ENCODE measurements at regions not wholly inside any gene's neighbourhood (a gene's known extent, or its start where the extent isn't known, plus 50 kb on each side); places are given as distances from the start of the nearest gene placed in this dataset.

GRCh38 chr11:129291546-129291945, 84.1 kb upstream of the BARX2 start:
- no peak for DNase-seq (ENCODE audit: low spot score)

DNA sequence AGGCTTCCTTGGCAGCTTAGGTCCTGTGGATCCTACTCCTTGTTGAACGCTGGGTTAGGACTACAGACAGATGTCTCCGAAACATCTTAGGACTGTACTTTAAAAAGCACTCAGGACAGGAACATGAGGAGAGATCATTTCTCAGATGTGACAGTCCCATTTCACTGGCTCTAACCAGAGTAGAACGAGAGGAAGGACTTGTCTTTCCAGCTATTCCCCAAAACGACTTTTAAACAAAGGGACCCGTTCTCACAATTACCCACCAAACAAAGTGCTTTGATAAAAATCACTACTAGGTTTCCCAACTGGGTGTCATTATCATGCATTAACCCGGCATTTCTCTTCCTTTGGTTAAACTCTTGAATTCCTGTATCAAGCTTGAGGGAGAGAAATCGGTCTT, 84.7 kb upstream of the BARX2 start:
- DNase-seq (ENCODE audit: low spot score): no peak

GRCh38 chr11:129289350-129290040, 86.2 kb upstream of the BARX2 start:
- no peak for DNase-seq (ENCODE audit: low spot score)

GRCh38 chr11:129287920-129288319, 87.7 kb upstream of the BARX2 start:
- DNase-seq (ENCODE audit: low spot score): no peak

- no peak for DNase-seq (ENCODE audit: low spot score)
Measured at GRCh38 chr11:129286813-129287212, 88.8 kb upstream of the BARX2 start.

GRCh38 chr11:129285402-129285786, 90.3 kb upstream of the BARX2 start:
- no peak for DNase-seq (ENCODE audit: low spot score)

DNA sequence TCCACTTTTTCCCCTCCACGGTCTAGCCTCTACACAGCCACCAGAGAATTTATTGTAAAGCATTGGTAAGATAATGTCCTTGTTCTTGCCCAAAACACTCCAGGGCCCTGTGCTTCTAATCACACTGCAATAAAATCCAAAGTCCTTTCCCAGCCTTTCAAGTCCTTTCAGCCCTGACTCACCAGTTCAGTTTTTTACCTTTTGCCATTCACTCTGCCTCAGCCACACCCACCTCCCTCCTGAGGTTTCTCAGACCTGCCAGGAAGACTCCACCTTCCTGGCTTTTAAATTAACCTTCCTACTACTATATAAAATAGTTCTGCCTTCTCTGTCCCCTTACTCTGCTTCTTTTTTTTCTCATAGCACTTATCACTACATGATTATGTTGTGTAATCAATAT, 91.0 kb upstream of the ARHGAP32 start:
- DNase-seq (ENCODE audit: low spot score): no peak

- DNase-seq (ENCODE audit: low spot score): no peak
Measured at GRCh38 chr11:129282634-129283033, 90.5 kb upstream of the ARHGAP32 start.

GRCh38 chr11:129281471-129282415, 89.6 kb upstream of the ARHGAP32 start:
- DNase-seq (ENCODE audit: low spot score): no peak

DNA sequence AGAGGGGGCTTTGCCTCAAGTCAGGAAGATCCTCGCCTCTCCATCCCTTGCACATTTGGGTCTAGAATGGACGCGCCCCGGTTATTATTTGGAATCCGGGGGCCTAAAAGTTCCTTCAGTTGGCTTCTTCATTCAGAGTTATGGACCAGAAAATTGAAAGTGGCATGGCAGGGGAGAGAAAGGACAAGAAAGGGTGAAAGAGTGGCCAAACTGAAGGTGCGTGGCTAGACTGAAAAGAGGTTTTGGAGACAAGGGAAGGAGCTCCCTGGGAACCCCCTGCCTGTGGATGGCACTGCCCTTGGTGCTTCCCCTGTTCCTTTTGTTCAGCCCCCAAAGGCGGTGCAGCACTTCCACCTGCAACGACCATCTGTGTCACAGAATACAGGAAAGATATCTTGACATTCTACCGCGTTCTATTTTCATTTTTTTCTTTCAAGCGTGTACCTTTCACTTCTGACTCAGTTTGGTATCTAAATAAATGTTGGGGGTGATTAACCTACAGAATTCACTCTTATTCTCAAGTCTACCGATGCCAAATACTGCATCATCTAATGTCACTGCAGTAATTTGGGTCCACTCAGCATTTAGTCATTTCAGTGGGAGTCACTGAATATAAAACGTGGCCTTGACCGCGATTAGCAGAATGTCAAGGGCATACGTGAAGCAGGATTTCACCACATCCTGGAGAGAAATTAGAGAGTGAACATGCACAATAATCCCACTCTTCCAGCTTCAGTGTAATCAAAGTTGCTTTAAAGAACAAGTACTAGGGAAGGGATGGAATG, 88.1 kb upstream of the ARHGAP32 start:
- no peak for DNase-seq (ENCODE audit: low spot score)

DNA sequence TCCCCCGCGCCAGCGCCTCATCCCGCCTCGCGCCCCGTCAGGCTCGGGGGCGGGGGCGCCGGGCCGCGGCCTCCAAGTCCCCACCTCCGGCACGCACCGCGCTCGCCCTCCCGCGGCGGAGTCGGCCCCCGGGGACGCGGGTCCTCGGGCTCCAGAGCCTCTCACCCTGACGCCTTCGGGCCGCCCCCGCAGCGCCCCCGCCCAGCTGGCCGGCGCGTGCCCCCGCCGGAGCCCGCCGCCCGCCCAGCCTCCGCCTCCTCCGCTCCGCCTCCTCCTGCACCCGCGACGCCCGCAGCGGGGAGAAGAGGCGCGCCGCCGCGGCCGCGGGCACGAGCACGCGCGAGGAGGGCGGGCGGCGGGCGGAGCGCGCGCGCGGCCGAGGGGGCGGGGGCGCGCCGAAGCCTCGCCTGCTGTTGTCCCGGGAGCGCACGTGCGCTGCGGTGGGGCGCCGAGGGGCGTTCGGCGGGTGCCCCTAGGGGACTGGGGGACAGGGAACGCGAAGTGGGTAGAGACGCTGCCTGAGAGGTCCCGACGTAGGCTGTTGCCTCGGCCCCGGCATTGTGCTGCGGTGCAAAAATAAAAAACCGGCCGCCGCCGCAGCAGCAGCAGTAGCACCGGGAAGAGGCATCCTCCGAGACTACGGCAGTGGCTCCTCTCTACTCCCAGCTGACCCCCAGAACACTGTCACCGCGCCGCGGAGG, 87.4 kb upstream of the ARHGAP32 start:
- peak; percentile 66 for DNase-seq (ENCODE audit: low spot score)

GRCh38 chr11:129278586-129279319, 86.6 kb upstream of the ARHGAP32 start:
- no peak for DNase-seq (ENCODE audit: low spot score)

DNA sequence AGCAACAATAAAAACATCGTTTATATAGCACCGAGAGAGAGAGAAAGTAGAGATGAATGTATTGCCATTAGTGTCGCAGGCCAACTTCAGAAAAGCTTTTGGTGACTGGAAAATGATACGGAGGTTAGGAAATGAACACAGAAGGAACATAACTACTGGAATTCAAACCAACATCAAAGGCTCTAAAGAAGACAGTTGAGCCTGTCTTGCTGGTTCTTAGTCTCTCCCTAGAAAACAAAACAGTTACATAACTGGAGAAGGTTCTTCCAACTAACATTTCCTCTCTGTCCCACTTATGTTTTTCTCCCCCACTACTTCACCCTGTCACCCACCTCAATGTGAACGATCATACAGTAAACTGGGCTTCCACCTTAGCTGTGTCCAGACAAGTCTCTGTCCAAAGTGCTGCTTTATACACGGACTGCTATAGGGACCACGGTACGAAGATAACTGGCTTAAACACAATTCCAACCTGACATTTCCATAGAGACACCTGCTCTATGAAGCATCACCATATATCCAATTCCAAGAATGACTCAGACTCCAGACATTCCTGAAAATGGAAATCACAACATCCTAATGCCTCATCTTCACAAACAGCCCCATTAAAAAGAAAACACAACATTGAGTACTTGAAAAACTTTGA, 85.2 kb upstream of the ARHGAP32 start:
- DNase-seq (ENCODE audit: low spot score): no peak

DNA sequence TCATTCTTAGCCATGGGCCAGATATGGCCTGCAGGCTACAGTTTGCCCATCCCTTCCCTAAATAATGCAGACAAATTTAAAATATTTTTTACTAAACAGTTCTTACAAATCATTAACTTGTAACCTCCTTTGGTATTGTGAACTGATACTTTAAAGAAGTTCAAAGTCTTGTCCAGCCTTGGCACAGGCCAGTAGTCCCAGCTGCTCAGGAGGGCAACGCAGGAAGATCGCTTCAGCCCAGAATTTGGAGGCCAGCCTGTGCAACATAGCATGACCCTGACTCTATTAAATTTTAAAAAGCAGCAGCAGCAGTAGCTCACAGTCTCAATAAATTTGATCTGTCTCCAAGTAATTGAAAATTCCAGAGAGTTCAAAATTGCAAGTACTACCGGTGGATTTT, 83.7 kb upstream of the ARHGAP32 start:
- no peak for DNase-seq (ENCODE audit: low spot score)

- no peak for DNase-seq (ENCODE audit: low spot score)
Measured at GRCh38 chr11:129273944-129274711, 82.0 kb upstream of the ARHGAP32 start.

DNA sequence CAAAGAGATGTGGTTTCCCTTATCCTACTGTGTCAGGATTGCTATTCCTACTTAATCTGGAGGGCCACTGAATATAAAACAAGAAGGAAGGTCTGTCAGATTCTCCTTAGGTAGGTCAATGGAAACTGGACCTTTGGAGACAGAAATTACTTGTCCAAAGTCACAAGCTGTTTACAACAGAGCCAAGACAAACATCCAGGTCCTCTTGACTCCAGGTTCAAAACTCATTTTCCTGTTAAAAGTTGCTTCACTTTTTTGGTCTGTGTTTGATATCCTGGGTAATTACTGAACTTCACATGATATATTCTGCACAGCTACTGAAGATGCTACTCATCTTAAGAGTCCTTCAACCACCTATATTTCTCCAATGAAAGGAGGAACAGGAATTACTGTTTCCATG, 81.2 kb upstream of the ARHGAP32 start:
- DNase-seq (ENCODE audit: low spot score): no peak

- no peak for DNase-seq (ENCODE audit: low spot score)
Measured at GRCh38 chr11:129271030-129271429, 78.9 kb upstream of the ARHGAP32 start.

DNA sequence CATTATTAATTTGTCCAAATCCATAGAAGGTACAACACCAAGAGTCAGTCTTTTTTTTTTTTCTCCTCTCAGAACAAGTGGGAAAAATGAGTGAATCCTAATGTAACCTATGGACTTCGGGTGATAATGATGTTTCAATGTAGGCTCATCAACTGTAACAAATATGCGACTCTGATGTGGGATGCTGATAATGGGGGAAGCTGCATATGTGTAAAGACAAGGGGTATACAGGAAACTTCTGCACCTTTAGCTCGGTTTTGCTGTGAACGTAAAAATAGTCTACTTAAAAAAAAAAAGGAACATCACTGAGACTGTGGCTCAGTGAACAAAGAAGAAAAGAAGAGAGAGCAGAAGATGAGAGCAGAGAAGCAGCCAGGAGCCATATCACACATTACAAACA, 78.3 kb upstream of the ARHGAP32 start:
- no peak for DNase-seq (ENCODE audit: low spot score)

DNA sequence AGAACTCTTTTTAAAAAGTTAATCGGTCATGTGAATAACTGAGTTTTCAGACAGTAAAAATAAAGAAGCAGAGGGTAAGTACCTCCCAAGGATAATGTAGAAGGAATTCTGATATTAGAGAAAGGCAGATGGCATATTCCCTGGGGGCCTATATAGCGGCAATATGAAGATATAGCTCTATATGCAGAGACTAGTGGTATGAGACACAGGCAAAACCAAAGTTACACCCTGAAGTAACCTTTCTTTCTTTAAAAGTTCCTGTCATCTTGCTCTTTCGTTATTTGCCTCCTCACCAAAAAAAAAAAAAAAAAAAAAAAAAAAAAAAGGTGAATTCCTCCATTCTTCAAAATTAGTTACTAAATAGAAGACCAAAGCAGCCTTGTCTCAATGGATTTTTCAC, 76.2 kb upstream of the ARHGAP32 start:
- no peak for DNase-seq (ENCODE audit: low spot score)

- DNase-seq (ENCODE audit: low spot score): no peak
Measured at GRCh38 chr11:129267716-129268115, 75.6 kb upstream of the ARHGAP32 start.
